M059J (cell line): ENCODE measurements at regions not wholly inside any gene's neighbourhood (a gene's known extent, or its start where the extent isn't known, plus 50 kb on each side); places are given as distances from the start of the nearest gene placed in this dataset.

Source experiments
- DNase-seq: peaks from one replicate; pipeline ENCODE4 v3.0.0-alpha.2; 2012; ENCODE audit warnings: low read depth

- DNase-seq = no peak
Measured at GRCh38 chr4:89599026-89599425, 237.9 kb downstream of the SNCA start.

- peak; percentile 16 for DNase-seq
Measured at GRCh38 chr4:89598602-89599001, 238.4 kb downstream of the SNCA start.

GRCh38 chr4:89595125-89595789 is 241.7 kb downstream of the SNCA start:
- DNase-seq = no peak

- DNase-seq = no peak
Measured at GRCh38 chr4:89590128-89590527, 246.8 kb downstream of the SNCA start.

GRCh38 chr4:89588421-89588820 is 248.5 kb downstream of the SNCA start:
- DNase-seq = no peak

GRCh38 chr4:89587364-89587763 is 249.6 kb downstream of the SNCA start:
- DNase-seq = no peak

GRCh38 chr4:89586864-89587263 is 250.1 kb downstream of the SNCA start:
- DNase-seq = no peak

GRCh38 chr4:89586318-89586717 is 250.6 kb downstream of the SNCA start:
- no peak for DNase-seq

- DNase-seq = no peak
Measured at GRCh38 chr4:89582756-89583505, 254.0 kb downstream of the SNCA start.

GRCh38 chr4:89579771-89580170 is 257.2 kb downstream of the SNCA start:
- peak; percentile 36 for DNase-seq

- no peak for DNase-seq
Measured at GRCh38 chr4:89576246-89576645, 260.7 kb downstream of the SNCA start.

- DNase-seq = no peak
Measured at GRCh38 chr4:89575840-89576239, 261.1 kb downstream of the SNCA start.

GRCh38 chr4:89574176-89574575 is 262.8 kb downstream of the SNCA start:
- no peak for DNase-seq

- no peak for DNase-seq
Measured at GRCh38 chr4:89573656-89574055, 263.3 kb downstream of the SNCA start.

- DNase-seq = no peak
Measured at GRCh38 chr4:89572224-89572858, 264.6 kb downstream of the SNCA start.

- no peak for DNase-seq
Measured at GRCh38 chr4:89570931-89571330, 263.3 kb upstream of the GPRIN3 start.

- DNase-seq = no peak
Measured at GRCh38 chr4:89567936-89568335, 260.3 kb upstream of the GPRIN3 start.

GRCh38 chr4:89563431-89563830 is 255.8 kb upstream of the GPRIN3 start:
- DNase-seq = no peak

GRCh38 chr4:89562746-89563145 is 255.1 kb upstream of the GPRIN3 start:
- DNase-seq = no peak

- no peak for DNase-seq
Measured at GRCh38 chr4:89561048-89561447, 253.4 kb upstream of the GPRIN3 start.

GRCh38 chr4:89558147-89558546 is 250.5 kb upstream of the GPRIN3 start:
- peak; percentile 23 for DNase-seq

GRCh38 chr4:89556601-89557305 is 249.2 kb upstream of the GPRIN3 start:
- peak; percentile 47 for DNase-seq
